ENCODE measurements at regions not wholly inside any gene's neighbourhood (a gene's known extent, or its start where the extent isn't known, plus 50 kb on each side); places are given as distances from the start of the nearest gene placed in this dataset.

- Mint-ChIP-seq H3K4me3 (ENCODE audit: unreplicated experiment) (no peak overlapping the region), H3K27me3 (ENCODE audit: unreplicated experiment) (peaks cover 4% of the 10 kb centered on the region), H3K36me3 (ENCODE audit: low read depth, unreplicated experiment) (no peaks in the 10 kb centered on the region), H3K27ac (ENCODE audit: unreplicated experiment) (no peak overlapping the region), H3K4me1 (ENCODE audit: unreplicated experiment) (peaks cover 21% of the 10 kb centered on the region), H3K9me3 (ENCODE audit: unreplicated experiment) (no peaks in the 10 kb centered on the region)
- no peak for TF ChIP-seq CTCF (IDR thresholded peaks at IDR 0.05; ENCODE audit: unreplicated experiment)
- DNase-seq (ENCODE audit: low spot score) = no peak
Observed at GRCh38 chr10:35912615-35913569, 270.8 kb upstream of the FZD8 start.

GRCh38 chr10:35911954-35912353, 269.9 kb upstream of the FZD8 start:
- DNase-seq (ENCODE audit: low spot score) = no peak
- H3K9me3 Mint-ChIP-seq (ENCODE audit: unreplicated experiment) = no peaks in the 10 kb centered on the region
- H3K27ac Mint-ChIP-seq (ENCODE audit: unreplicated experiment) = no peak overlapping the region
- no peak overlapping the region for H3K4me3 Mint-ChIP-seq (ENCODE audit: unreplicated experiment)
- peaks cover 6% of the 10 kb centered on the region for H3K27me3 Mint-ChIP-seq (ENCODE audit: unreplicated experiment)
- TF ChIP-seq CTCF (IDR thresholded peaks at IDR 0.05; ENCODE audit: unreplicated experiment) = no peak
- H3K36me3 Mint-ChIP-seq (ENCODE audit: low read depth, unreplicated experiment) = no peaks in the 10 kb centered on the region
- H3K4me1 Mint-ChIP-seq (ENCODE audit: unreplicated experiment) = peaks cover 18% of the 10 kb centered on the region

- H3K27ac Mint-ChIP-seq (ENCODE audit: unreplicated experiment) = no peak overlapping the region
- H3K4me3 Mint-ChIP-seq (ENCODE audit: unreplicated experiment) = no peak overlapping the region
- H3K9me3 Mint-ChIP-seq (ENCODE audit: unreplicated experiment) = no peaks in the 10 kb centered on the region
- DNase-seq (ENCODE audit: low spot score) = no peak
- H3K36me3 Mint-ChIP-seq (ENCODE audit: low read depth, unreplicated experiment) = no peaks in the 10 kb centered on the region
- peaks cover 22% of the 10 kb centered on the region for H3K4me1 Mint-ChIP-seq (ENCODE audit: unreplicated experiment)
- peaks cover 6% of the 10 kb centered on the region for H3K27me3 Mint-ChIP-seq (ENCODE audit: unreplicated experiment)
- no peak for TF ChIP-seq CTCF (IDR thresholded peaks at IDR 0.05; ENCODE audit: unreplicated experiment)
Observed at GRCh38 chr10:35911233-35911632, 269.1 kb upstream of the FZD8 start.

- H3K27ac Mint-ChIP-seq (ENCODE audit: unreplicated experiment) = no peak overlapping the region
- H3K4me3 Mint-ChIP-seq (ENCODE audit: unreplicated experiment) = no peak overlapping the region
- H3K36me3 Mint-ChIP-seq (ENCODE audit: low read depth, unreplicated experiment) = no peaks in the 10 kb centered on the region
- no peaks in the 10 kb centered on the region for H3K9me3 Mint-ChIP-seq (ENCODE audit: unreplicated experiment)
- H3K27me3 Mint-ChIP-seq (ENCODE audit: unreplicated experiment) = peaks cover 6% of the 10 kb centered on the region
- H3K4me1 Mint-ChIP-seq (ENCODE audit: unreplicated experiment) = peaks cover 22% of the 10 kb centered on the region
- no peak for TF ChIP-seq CTCF (IDR thresholded peaks at IDR 0.05; ENCODE audit: unreplicated experiment)
- no peak for DNase-seq (ENCODE audit: low spot score)
Observed at GRCh38 chr10:35910234-35910633, 268.1 kb upstream of the FZD8 start.

- no peak overlapping the region for H3K27ac Mint-ChIP-seq (ENCODE audit: unreplicated experiment)
Observed at GRCh38 chr10:35909121-35909720, 267.1 kb upstream of the FZD8 start.

More at GRCh38 chr10:35909121-35909720, 267.1 kb upstream of the FZD8 start:
- peaks cover 6% of the 10 kb centered on the region for H3K27me3 Mint-ChIP-seq (ENCODE audit: unreplicated experiment)
- no peak for DNase-seq (ENCODE audit: low spot score)
- no peaks in the 10 kb centered on the region for H3K36me3 Mint-ChIP-seq (ENCODE audit: low read depth, unreplicated experiment)
- TF ChIP-seq CTCF (IDR thresholded peaks at IDR 0.05; ENCODE audit: unreplicated experiment) = no peak
- H3K9me3 Mint-ChIP-seq (ENCODE audit: unreplicated experiment) = no peaks in the 10 kb centered on the region
- peaks cover 22% of the 10 kb centered on the region for H3K4me1 Mint-ChIP-seq (ENCODE audit: unreplicated experiment)
- no peak overlapping the region for H3K4me3 Mint-ChIP-seq (ENCODE audit: unreplicated experiment)

Measured in endothelial cell (in vitro differentiated cells).